GM12878 (cell line): ENCODE measurements at regions not wholly inside any gene's neighbourhood (a gene's known extent, or its start where the extent isn't known, plus 50 kb on each side); places are given as distances from the start of the nearest gene placed in this dataset.

Experiments
- ATAC-seq: fragments of 200-7000 bp; cut with Tn5 transposase; 3 replicates; pipeline ENCODE4 v1.9.1; 2020; ENCODE audit warnings: mild to moderate bottlenecking, moderate library complexity
- BruUV-seq: library from RNA; stranded (reverse); fragments of 400-500 nt; replicated peaks from 2 replicates; lab custom pipeline; 2021; lab: Mats Ljungman, UMichigan
- CTCF ChIA-PET: fragments of 300-600 bp; sonication (Branson Sonifier 250); formaldehyde crosslinking; extraction: SDS; loops from one replicate; lab custom pipeline; 2021; ENCODE audit warnings: inconsistent platforms; lab: Yijun Ruan, JAX
- POLR2A ChIA-PET: fragments of 350-600 bp; formaldehyde crosslinking; extraction: SDS; loops from one replicate; lab custom pipeline; 2021; ENCODE audit warnings: inconsistent platforms; lab: Charles Lee
- RAD21 ChIA-PET: fragments of 300-600 bp; sonication (Branson Sonifier 250); formaldehyde crosslinking; loops from one replicate; lab custom pipeline; 2023; ENCODE audit warnings: antibody characterized with exemption; ENCODE audit not compliant: unreplicated experiment; lab: Charles Lee
- SMC1A ChIA-PET: fragments of 300-600 bp; sonication (Branson Sonifier 250); formaldehyde crosslinking; loops from one replicate; lab custom pipeline; 2023; ENCODE audit not compliant: unreplicated experiment, uncharacterized antibody; lab: Charles Lee
- DNase-seq: peaks from one replicate; pipeline ENCODE4 v3.0.0-alpha.2; 2011; ENCODE audit warnings: low read depth, low spot score
- FAIRE-seq: peaks from 3 replicates; lab custom pipeline; 2011; peaks lifted over from hg19 to GRCh38; lab: Jason Lieb, UNC
- H2AFZ ChIP-seq: 2 replicates; pipeline ENCODE4 v1.6.0; 2011; ENCODE audit warnings: low read depth, low read length, control low read depth; ENCODE audit not compliant: control insufficient read depth
- H3K27ac ChIP-seq: 2 replicates; pipeline ENCODE4 v1.5.1; 2011; ENCODE audit warnings: control low read depth; ENCODE audit not compliant: control insufficient read depth, insufficient read depth
- H3K27me3 ChIP-seq, 2 experiments: replicated peaks in 1 of 2; 2 replicates each; pipeline versions ENCODE4 v1.6.0 to v1.6.1; 2011; ENCODE audit warnings: low read length in 1 of 2; ENCODE audit not compliant: control insufficient read depth in 2 of 2, insufficient read depth in 2 of 2
- H3K36me3 ChIP-seq, 2 experiments: 2 replicates each; pipeline ENCODE4 v1.5.1; 2011; ENCODE audit warnings: low read length in 1 of 2; ENCODE audit not compliant: control insufficient read depth in 2 of 2, insufficient read depth in 2 of 2
- H3K4me1 ChIP-seq: 2 replicates; pipeline ENCODE4 v1.6.1; 2011; ENCODE audit warnings: mild to moderate bottlenecking, low read length, moderate library complexity, mixed read lengths; ENCODE audit not compliant: control insufficient read depth, insufficient read depth
- H3K4me2 ChIP-seq: 2 replicates; pipeline ENCODE4 v1.6.0; 2011; ENCODE audit warnings: control low read depth; ENCODE audit not compliant: control insufficient read depth, insufficient read depth
- H3K4me3 ChIP-seq: fragments of 200-600 bp; sonication (generic); 2 replicates; pipeline ENCODE4 v1.5.1; 2016
- H3K79me2 ChIP-seq: 2 replicates; pipeline ENCODE4 v1.6.0; 2011; ENCODE audit warnings: low read length; ENCODE audit not compliant: control insufficient read depth, insufficient read depth
- H3K9ac ChIP-seq: 2 replicates; pipeline ENCODE4 v1.8.0; 2011; ENCODE audit warnings: low read length, control low read depth, mixed read lengths; ENCODE audit not compliant: control insufficient read depth, insufficient read depth
- H3K9me3 ChIP-seq: replicated peaks from 3 replicates; pipeline ENCODE4 v1.5.1; 2011; ENCODE audit warnings: mild to moderate bottlenecking, low read length; ENCODE audit not compliant: control insufficient read depth, insufficient read depth
- H4K20me1 ChIP-seq: 2 replicates; pipeline ENCODE4 v1.6.0; 2011; ENCODE audit not compliant: control insufficient read depth, insufficient read depth
- CHD4 ChIP-seq: fragments of 200-600 bp; sonication (generic); IDR thresholded peaks from 2 replicates; pipeline ENCODE4 v1.6.1; 2016; ENCODE audit warnings: mild to moderate bottlenecking
- CTCF ChIP-seq, 3 experiments: IDR thresholded peaks in 2 of 3; conservative IDR thresholded peaks in 1 of 3; 2 replicates each; pipeline ENCODE4 v1.5.1; 2011; ENCODE audit warnings: low read depth in 3 of 3, low read length in 3 of 3, mild to moderate bottlenecking in 3 of 3, control low read depth in 2 of 3, moderate library complexity in 2 of 3, inconsistent platforms in 1 of 3, mixed read lengths in 1 of 3; ENCODE audit not compliant: control insufficient read depth in 2 of 3, insufficient read depth in 1 of 3; ENCODE audit errors: extremely low read depth in 1 of 3
- FOXM1 ChIP-seq: IDR thresholded peaks from 2 replicates; pipeline ENCODE4 v1.6.1; 2012; ENCODE audit warnings: low read depth, mild to moderate bottlenecking, inconsistent platforms, low read length, moderate library complexity
- HDAC2 ChIP-seq: fragments of 200-600 bp; sonication (generic); IDR thresholded peaks from 2 replicates; pipeline ENCODE4 v1.6.1; 2017
- MXI1 ChIP-seq: fragments of 150-350 bp; IDR thresholded peaks from 2 replicates; pipeline ENCODE4 v1.6.1; 2011; ENCODE audit warnings: low read depth, mild to moderate bottlenecking, inconsistent platforms, low read length, improper control_type of control experiment
- NFXL1 ChIP-seq: fragments of 450-650 bp; IDR thresholded peaks from 2 replicates; pipeline ENCODE4 v1.6.1; 2017; ENCODE audit warnings: antibody characterized with exemption, mild to moderate bottlenecking, borderline replicate concordance
- NFYB ChIP-seq: IDR thresholded peaks from 2 replicates; pipeline ENCODE4 v1.6.1; 2011; ENCODE audit warnings: low read depth, mild to moderate bottlenecking, low read length, improper control_type of control experiment, moderate library complexity; ENCODE audit not compliant: insufficient read depth
- NR2C1 ChIP-seq: fragments of 450-650 bp; IDR thresholded peaks from 2 replicates; pipeline ENCODE4 v1.6.1; 2017; ENCODE audit warnings: antibody characterized with exemption, mild to moderate bottlenecking, moderate library complexity
- RAD21 ChIP-seq: IDR thresholded peaks from 2 replicates; pipeline ENCODE4 v1.6.1; 2011; ENCODE audit warnings: mild to moderate bottlenecking, low read depth, low read length, moderate library complexity; ENCODE audit not compliant: insufficient read depth
- RFX5 ChIP-seq: IDR thresholded peaks from 2 replicates; pipeline ENCODE4 v1.6.1; 2011; ENCODE audit warnings: low read depth, low read length, improper control_type of control experiment
- SKIL ChIP-seq: fragments of 450-650 bp; IDR thresholded peaks from 2 replicates; pipeline ENCODE4 v1.6.1; 2017; ENCODE audit warnings: mild to moderate bottlenecking, low read depth, inconsistent platforms; ENCODE audit not compliant: poor library complexity, severe bottlenecking
- SMARCA5 ChIP-seq: fragments of 450-650 bp; IDR thresholded peaks from 2 replicates; pipeline ENCODE4 v1.6.1; 2017; ENCODE audit warnings: mild to moderate bottlenecking
- USF2 ChIP-seq: IDR thresholded peaks from 2 replicates; pipeline ENCODE4 v1.6.1; 2011; ENCODE audit warnings: low read depth, low read length, improper control_type of control experiment, borderline replicate concordance
- WGBS: methylation state at CpG from one replicate; pipeline ENCODE4 v1.1.6; 2016; ENCODE audit warnings: low lambda C conversion rate; ENCODE audit not compliant: insufficient replicate concordance, insufficient coverage; ENCODE audit errors: missing lambda C conversion rate; 5-methylcytosine and 5-hydroxymethylcytosine counted together
- in situ Hi-C: fragments of 300-500 bp; cut with MboI; formaldehyde crosslinking; loops from 9 replicates; pipeline ENCODE4 v1.14.3; 2018; ENCODE audit warnings: mixed read lengths
- intact Hi-C: fragments of 100-400 bp; cut with micrococcal nuclease; formaldehyde crosslinking; loops from one replicate; pipeline ENCODE4 v1.14.2; 2022; ENCODE audit not compliant: unreplicated experiment

- Histone ChIP-seq H3K4me2 (no peak overlapping the region), H3K27me3 (no peaks in the 10 kb centered on the region), H3K9me3 (no peaks in the 10 kb centered on the region; the same call in 2 of the 3 replicates), H2AFZ (no peak overlapping the region), H3K36me3 (no peaks in the 10 kb centered on the region), H3K27ac (no peak overlapping the region), H3K4me1 (no peaks in the 10 kb centered on the region), H3K79me2 (no peaks in the 10 kb centered on the region), H3K4me3 (no peak overlapping the region), H4K20me1 (no peaks in the 10 kb centered on the region), H3K9ac (no peak overlapping the region)
- no TSS peak for BruUV-seq
- WGBS: 28% methylated on average over 2 of the region's 2 CpGs
- DNase-seq (no peak), ATAC-seq (no peak), FAIRE-seq (no peak)
- POLR2A ChIA-PET: no interaction called here
- intact Hi-C loops: no loop called here
- no peak for TF ChIP-seq SMARCA5
- no peak for TF ChIP-seq RAD21
- no peak for TF ChIP-seq USF2
- TF ChIP-seq CHD4: no peak
- no peak for TF ChIP-seq NR2C1
- TF ChIP-seq SKIL: no peak
- TF ChIP-seq HDAC2: no peak
- no peak for TF ChIP-seq CTCF (IDR thresholded peaks at IDR 0.05 in 2 of 3, conservative IDR thresholded peaks at IDR 0.05 in 1 of 3; ENCODE audit: control insufficient read depth in 2 of 3, extremely low read depth in 1 of 3, insufficient read depth in 1 of 3, low read depth in 3 of 3, low read length in 3 of 3)
- TF ChIP-seq MXI1: no peak
- TF ChIP-seq NFXL1: no peak
- no peak for TF ChIP-seq RFX5
- TF ChIP-seq FOXM1: no peak
- TF ChIP-seq NFYB: no peak
- TF ChIP-seq, all 136 proteins: peak for 0
- ChIA-PET CTCF (no interaction called here), RAD21 (no interaction called here), SMC1A (no interaction called here)
- in situ Hi-C loops: no loop called here
These were observed 221.5 kb upstream of the FOXK1 start for GRCh38 chr7:4460597-4460996.
